ENCODE measurements at regions not wholly inside any gene's neighbourhood (a gene's known extent, or its start where the extent isn't known, plus 50 kb on each side); places are given as distances from the start of the nearest gene placed in this dataset.

DNA sequence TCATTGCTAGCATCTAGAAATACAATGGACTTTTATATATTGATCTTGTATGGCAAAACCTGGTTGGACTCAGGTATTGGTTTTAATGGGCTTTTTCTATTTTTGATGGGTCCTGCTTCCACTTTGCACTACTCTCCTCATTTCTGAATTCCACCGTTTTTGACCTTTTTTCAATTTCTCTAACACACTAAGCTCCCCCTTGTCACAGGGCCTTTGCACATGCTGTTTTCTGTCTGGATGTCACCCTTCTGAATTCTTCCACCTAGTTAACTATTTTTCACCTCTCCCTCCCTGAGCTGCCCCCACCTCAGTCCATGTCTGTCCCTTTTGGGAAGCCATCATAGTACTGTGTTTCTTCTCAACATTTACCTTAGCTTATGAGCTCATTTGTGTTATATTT lies 112.7 kb upstream of the FRMD6 start:
- TF ChIP-seq POLR2A (IDR thresholded peaks at IDR 0.05; ENCODE audit: low read depth, low read length) (no peak), POLR2AphosphoS5 (IDR thresholded peaks at IDR 0.05; ENCODE audit: low read depth, low read length) (no peak), TAF1 (IDR thresholded peaks at IDR 0.05; ENCODE audit: borderline replicate concordance, low read depth, low read length) (no peak)
